ENCODE measurements at regions not wholly inside any gene's neighbourhood (a gene's known extent, or its start where the extent isn't known, plus 50 kb on each side); places are given as distances from the start of the nearest gene placed in this dataset.

GRCh38 chr1:29786791-29787732 lies 550.7 kb downstream of the PTPRU start:
- no peak for DNase-seq (ENCODE audit: low spot score)

- no peak for DNase-seq (ENCODE audit: low spot score)
These were observed 549.9 kb downstream of the PTPRU start for GRCh38 chr1:29786195-29786594.

- DNase-seq (ENCODE audit: low spot score): no peak
These were observed 549.2 kb downstream of the PTPRU start for GRCh38 chr1:29785554-29785953.

DNA sequence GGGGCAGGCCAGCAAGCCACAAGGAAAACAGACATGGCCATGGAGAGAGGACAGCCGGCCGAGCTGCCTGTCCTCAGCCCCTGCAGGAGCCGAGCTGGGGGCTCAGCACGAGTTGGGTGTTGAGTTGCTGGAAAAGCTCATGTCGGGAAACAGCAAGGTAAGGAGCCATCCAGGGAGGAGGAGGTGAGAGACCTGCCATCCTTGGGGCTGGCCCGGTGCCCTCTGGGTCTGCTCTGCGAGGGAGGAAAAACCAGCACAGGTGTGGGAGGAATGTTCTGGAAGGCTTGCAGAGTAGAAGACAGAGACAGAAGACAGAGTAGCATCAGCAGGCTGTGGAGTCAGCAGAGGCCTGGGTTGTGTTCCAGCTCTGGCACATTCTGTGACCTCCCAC lies 548.8 kb downstream of the PTPRU start:
- DNase-seq (ENCODE audit: low spot score): no peak

GRCh38 chr1:29784276-29785136 lies 548.2 kb downstream of the PTPRU start:
- DNase-seq (ENCODE audit: low spot score): no peak

- no peak for DNase-seq (ENCODE audit: low spot score)
These were observed 547.4 kb downstream of the PTPRU start for GRCh38 chr1:29783508-29784275.

- no peak for DNase-seq (ENCODE audit: low spot score)
These were observed 546.7 kb downstream of the PTPRU start for GRCh38 chr1:29782846-29783507.

- DNase-seq (ENCODE audit: low spot score): no peak
These were observed 542.8 kb downstream of the PTPRU start for GRCh38 chr1:29779146-29779545.

- no peak for DNase-seq (ENCODE audit: low spot score)
These were observed 541.2 kb downstream of the PTPRU start for GRCh38 chr1:29777522-29777921.

- no peak for DNase-seq (ENCODE audit: low spot score)
These were observed 538.0 kb downstream of the PTPRU start for GRCh38 chr1:29774355-29774754.

- no peak for DNase-seq (ENCODE audit: low spot score)
These were observed 536.3 kb downstream of the PTPRU start for GRCh38 chr1:29772584-29773100.

- no peak for DNase-seq (ENCODE audit: low spot score)
These were observed 531.6 kb downstream of the PTPRU start for GRCh38 chr1:29767769-29768425.

- no peak for DNase-seq (ENCODE audit: low spot score)
These were observed 530.9 kb downstream of the PTPRU start for GRCh38 chr1:29767088-29767685.

DNA sequence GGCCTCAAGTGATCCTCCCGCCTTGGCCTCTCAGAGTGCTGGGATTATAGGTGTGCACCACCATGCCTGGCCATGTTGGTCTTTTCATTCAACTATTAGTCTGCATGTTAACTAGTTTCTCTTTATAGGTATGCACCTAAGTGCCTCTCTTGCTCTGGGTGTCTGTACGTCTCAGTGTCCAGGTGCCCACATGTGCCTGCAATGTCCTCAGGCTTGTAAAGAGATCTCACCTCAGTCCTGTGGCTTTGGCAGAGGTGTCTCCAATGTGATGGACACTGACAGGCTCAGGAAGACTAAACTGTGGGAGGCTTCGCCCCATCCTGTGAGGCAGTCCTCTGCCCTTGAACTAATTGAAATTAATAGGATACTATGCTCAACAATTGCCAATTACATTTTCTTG lies 526.3 kb downstream of the PTPRU start:
- DNase-seq (ENCODE audit: low spot score): no peak

GRCh38 chr1:29761159-29761928 lies 525.0 kb downstream of the PTPRU start:
- DNase-seq (ENCODE audit: low spot score): no peak

DNA sequence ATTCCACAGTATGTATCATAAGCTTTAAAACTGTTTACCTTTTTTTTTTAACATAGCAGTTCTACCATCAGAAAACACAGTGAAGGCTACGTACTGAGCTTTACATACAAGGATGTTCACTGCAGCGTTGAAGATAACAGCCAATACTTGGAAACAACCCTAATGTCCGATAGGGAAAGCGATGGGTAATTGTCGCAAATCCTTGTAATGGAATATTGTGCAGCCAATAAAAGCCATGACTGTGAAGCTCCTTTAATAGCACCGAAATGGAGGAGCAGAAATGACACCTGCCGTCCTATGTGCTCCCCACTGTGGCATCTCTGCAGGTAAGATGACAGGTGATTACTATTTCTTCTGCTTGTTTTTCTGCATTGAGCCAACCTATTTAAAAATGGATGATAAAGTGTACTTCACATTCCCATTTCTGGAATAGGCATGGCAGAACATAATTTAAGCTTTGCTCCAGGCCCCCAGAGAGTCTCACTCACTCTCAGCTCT lies 523.8 kb downstream of the PTPRU start:
- DNase-seq (ENCODE audit: low spot score): no peak

DNA sequence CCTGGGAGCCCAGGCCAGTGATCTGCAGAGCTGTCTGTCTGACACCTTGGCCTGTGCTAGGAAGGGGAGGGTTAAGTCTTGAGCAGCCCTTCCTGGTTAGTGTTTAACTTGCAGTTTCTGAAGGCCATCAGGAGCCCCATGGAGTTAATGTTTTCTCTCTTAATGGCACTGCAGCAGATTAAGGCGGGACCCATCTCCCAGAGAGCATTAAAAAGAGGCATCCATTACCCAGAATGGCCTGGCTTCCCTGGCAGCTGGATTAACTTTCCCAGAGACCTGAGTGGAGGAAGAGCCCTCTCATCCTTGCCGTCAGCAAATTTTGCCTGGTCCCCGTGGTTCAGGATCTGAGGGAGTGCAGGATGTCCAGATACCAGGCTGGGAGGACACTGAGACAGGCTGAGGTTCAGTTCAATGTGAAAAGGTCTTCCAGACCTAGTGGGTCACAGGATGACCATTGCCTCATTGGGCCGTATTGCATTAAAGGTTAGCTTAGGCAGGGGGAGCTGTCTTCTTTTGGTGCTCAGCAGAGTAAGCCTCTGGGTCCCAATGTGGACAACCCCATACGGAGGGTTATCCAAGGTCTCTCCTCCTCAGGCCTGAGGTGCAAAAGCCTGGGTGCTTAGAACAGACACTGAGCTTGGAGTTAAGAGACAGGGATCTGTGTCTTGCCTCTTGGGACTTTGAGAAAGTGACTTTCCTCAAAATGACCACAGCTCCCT lies 522.6 kb downstream of the PTPRU start:
- DNase-seq (ENCODE audit: low spot score): no peak

Measured in umbilical cord (tissue), 1 donor.